Transverse colon (tissue), 4 donors: ENCODE measurements at regions not wholly inside any gene's neighbourhood (a gene's known extent, or its start where the extent isn't known, plus 50 kb on each side); places are given as distances from the start of the nearest gene placed in this dataset.

Experiments
- CTCF ChIP-seq, 5 experiments: fragments of 200-600 bp in 3 of 5; fragments of 450-650 bp in 2 of 5; sonication (generic) in 3 of 5; IDR thresholded peaks; 1 replicate in 2 of 5; 2 replicates in 3 of 5; pipeline ENCODE4 v1.5.1; 2016 to 2017; ENCODE audit warnings: antibody characterized with exemption in 5 of 5, inconsistent platforms in 3 of 5, mild to moderate bottlenecking in 2 of 5, moderate library complexity in 1 of 5
- POLR2AphosphoS5 ChIP-seq, 3 donors: sonication (generic); formaldehyde crosslinking; IDR thresholded peaks; one replicate each; pipeline ENCODE4 v1.6.1; 2016; ENCODE audit warnings: antibody characterized with exemption in 3 of 3

- TF ChIP-seq CTCF (IDR thresholded peaks at IDR 0.05) = no peak
- TF ChIP-seq POLR2AphosphoS5 (IDR thresholded peaks at IDR 0.05) = no peak
These were observed 80.3 kb upstream of the GATB start for GRCh38 chr4:151841107-151841506.
